ENCODE measurements at regions not wholly inside any gene's neighbourhood (a gene's known extent, or its start where the extent isn't known, plus 50 kb on each side); places are given as distances from the start of the nearest gene placed in this dataset.

DNA sequence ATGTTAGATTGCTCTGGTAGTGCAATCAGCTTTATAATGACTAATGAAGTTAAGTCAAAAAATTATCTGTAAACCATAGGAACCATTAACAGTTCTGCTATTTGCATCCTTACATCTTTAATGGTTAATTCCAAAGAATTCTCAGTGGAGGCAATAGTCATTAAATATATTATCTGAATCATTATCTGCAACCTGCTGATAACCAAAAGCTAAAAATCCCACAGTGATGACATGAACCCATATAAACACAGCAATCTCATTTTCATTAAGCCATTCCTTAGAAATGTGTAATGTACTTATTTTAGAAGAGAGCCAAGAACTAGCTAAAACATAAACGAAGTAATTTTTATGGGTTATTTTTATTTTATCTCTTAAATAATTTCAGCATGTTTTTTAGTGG is 60.2 kb downstream of the MAGEB16 start (continued):
- TF ChIP-seq, protein P1, sequence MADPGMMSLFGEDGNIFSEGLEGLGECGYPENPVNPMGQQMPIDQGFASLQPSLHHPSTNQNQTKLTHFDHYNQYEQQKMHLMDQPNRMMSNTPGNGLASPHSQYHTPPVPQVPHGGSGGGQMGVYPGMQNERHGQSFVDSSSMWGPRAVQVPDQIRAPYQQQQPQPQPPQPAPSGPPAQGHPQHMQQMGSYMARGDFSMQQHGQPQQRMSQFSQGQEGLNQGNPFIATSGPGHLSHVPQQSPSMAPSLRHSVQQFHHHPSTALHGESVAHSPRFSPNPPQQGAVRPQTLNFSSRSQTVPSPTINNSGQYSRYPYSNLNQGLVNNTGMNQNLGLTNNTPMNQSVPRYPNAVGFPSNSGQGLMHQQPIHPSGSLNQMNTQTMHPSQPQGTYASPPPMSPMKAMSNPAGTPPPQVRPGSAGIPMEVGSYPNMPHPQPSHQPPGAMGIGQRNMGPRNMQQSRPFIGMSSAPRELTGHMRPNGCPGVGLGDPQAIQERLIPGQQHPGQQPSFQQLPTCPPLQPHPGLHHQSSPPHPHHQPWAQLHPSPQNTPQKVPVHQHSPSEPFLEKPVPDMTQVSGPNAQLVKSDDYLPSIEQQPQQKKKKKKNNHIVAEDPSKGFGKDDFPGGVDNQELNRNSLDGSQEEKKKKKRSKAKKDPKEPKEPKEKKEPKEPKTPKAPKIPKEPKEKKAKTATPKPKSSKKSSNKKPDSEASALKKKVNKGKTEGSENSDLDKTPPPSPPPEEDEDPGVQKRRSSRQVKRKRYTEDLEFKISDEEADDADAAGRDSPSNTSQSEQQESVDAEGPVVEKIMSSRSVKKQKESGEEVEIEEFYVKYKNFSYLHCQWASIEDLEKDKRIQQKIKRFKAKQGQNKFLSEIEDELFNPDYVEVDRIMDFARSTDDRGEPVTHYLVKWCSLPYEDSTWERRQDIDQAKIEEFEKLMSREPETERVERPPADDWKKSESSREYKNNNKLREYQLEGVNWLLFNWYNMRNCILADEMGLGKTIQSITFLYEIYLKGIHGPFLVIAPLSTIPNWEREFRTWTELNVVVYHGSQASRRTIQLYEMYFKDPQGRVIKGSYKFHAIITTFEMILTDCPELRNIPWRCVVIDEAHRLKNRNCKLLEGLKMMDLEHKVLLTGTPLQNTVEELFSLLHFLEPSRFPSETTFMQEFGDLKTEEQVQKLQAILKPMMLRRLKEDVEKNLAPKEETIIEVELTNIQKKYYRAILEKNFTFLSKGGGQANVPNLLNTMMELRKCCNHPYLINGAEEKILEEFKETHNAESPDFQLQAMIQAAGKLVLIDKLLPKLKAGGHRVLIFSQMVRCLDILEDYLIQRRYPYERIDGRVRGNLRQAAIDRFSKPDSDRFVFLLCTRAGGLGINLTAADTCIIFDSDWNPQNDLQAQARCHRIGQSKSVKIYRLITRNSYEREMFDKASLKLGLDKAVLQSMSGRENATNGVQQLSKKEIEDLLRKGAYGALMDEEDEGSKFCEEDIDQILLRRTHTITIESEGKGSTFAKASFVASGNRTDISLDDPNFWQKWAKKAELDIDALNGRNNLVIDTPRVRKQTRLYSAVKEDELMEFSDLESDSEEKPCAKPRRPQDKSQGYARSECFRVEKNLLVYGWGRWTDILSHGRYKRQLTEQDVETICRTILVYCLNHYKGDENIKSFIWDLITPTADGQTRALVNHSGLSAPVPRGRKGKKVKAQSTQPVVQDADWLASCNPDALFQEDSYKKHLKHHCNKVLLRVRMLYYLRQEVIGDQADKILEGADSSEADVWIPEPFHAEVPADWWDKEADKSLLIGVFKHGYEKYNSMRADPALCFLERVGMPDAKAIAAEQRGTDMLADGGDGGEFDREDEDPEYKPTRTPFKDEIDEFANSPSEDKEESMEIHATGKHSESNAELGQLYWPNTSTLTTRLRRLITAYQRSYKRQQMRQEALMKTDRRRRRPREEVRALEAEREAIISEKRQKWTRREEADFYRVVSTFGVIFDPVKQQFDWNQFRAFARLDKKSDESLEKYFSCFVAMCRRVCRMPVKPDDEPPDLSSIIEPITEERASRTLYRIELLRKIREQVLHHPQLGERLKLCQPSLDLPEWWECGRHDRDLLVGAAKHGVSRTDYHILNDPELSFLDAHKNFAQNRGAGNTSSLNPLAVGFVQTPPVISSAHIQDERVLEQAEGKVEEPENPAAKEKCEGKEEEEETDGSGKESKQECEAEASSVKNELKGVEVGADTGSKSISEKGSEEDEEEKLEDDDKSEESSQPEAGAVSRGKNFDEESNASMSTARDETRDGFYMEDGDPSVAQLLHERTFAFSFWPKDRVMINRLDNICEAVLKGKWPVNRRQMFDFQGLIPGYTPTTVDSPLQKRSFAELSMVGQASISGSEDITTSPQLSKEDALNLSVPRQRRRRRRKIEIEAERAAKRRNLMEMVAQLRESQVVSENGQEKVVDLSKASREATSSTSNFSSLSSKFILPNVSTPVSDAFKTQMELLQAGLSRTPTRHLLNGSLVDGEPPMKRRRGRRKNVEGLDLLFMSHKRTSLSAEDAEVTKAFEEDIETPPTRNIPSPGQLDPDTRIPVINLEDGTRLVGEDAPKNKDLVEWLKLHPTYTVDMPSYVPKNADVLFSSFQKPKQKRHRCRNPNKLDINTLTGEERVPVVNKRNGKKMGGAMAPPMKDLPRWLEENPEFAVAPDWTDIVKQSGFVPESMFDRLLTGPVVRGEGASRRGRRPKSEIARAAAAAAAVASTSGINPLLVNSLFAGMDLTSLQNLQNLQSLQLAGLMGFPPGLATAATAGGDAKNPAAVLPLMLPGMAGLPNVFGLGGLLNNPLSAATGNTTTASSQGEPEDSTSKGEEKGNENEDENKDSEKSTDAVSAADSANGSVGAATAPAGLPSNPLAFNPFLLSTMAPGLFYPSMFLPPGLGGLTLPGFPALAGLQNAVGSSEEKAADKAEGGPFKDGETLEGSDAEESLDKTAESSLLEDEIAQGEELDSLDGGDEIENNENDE (IDR thresholded peaks at IDR 0.05; ENCODE audit: insufficient replicate concordance, low read length): no peak
- TF ChIP-seq YY1 (IDR thresholded peaks at IDR 0.05; ENCODE audit: low read depth, low read length) (no peak), SP4 (IDR thresholded peaks at IDR 0.05; ENCODE audit: low read length) (no peak), EP300 (IDR thresholded peaks at IDR 0.05; ENCODE audit: borderline replicate concordance in 1 of 2, low read depth in 2 of 2, low read length in 2 of 2) (no peak), PHF8 (conservative IDR thresholded peaks at IDR 0.05; ENCODE audit: low read depth, low read length) (no peak), SIRT6 (IDR thresholded peaks at IDR 0.05; ENCODE audit: low read length) (no peak), CBX8 (IDR thresholded peaks at IDR 0.05; ENCODE audit: borderline replicate concordance, low read depth, low read length) (no peak), SRF (IDR thresholded peaks at IDR 0.05; ENCODE audit: low read depth, low read length) (no peak), SAP30 (IDR thresholded peaks at IDR 0.05; ENCODE audit: insufficient read depth, insufficient replicate concordance, low read length) (no peak)
